ENCODE measurements at regions not wholly inside any gene's neighbourhood (a gene's known extent, or its start where the extent isn't known, plus 50 kb on each side); places are given as distances from the start of the nearest gene placed in this dataset.

DNA sequence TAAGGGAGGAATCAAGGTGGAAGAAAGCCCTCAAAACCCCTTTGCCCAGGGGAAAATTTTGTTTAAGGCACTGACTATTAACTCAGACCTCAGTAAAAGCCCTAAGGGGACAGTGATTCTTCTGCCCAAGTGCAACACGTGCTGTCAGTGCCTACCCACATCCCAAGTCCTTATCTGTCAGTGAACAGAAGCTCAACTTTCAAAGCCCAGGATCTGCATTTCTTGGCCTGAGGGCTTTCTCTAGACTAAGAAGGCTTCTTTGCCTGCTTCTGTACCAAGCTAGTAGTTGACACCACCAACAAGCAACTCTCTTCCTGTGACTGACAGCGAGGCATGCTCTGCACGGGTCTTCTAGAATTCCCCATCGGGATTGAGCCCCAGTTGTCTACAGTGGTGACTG, 416.0 kb upstream of the SPTLC3 start:
- TF ChIP-seq, protein P1, sequence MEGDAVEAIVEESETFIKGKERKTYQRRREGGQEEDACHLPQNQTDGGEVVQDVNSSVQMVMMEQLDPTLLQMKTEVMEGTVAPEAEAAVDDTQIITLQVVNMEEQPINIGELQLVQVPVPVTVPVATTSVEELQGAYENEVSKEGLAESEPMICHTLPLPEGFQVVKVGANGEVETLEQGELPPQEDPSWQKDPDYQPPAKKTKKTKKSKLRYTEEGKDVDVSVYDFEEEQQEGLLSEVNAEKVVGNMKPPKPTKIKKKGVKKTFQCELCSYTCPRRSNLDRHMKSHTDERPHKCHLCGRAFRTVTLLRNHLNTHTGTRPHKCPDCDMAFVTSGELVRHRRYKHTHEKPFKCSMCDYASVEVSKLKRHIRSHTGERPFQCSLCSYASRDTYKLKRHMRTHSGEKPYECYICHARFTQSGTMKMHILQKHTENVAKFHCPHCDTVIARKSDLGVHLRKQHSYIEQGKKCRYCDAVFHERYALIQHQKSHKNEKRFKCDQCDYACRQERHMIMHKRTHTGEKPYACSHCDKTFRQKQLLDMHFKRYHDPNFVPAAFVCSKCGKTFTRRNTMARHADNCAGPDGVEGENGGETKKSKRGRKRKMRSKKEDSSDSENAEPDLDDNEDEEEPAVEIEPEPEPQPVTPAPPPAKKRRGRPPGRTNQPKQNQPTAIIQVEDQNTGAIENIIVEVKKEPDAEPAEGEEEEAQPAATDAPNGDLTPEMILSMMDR (IDR thresholded peaks at IDR 0.05): no peak
- no peak for TF ChIP-seq POLR2A (IDR thresholded peaks at IDR 0.05)

Measured in body of pancreas (tissue), 4 donors.